Pancreas (tissue), 10 donors: ENCODE measurements at regions not wholly inside any gene's neighbourhood (a gene's known extent, or its start where the extent isn't known, plus 50 kb on each side); places are given as distances from the start of the nearest gene placed in this dataset.

Experiments
- ATAC-seq, 4 donors: fragments of 200-7000 bp; cut with Tn5 transposase; one replicate each; pipeline versions ENCODE4 v1.8.0 to v1.9.1; 2020; ENCODE audit warnings: mild to moderate bottlenecking in 4 of 4, moderate library complexity in 4 of 4
- DNase-seq, 6 donors: peaks; one replicate each; pipeline ENCODE4 v3.0.0-alpha.2; 2020
- FAIRE-seq: peaks from 2 replicates; lab custom pipeline; 2012; peaks lifted over from hg19 to GRCh38; lab: Jason Lieb, UNC
- H3K27ac ChIP-seq, 4 donors: fragments of 200-600 bp; sonication (generic); 1 replicate in 3 of 4; 2 replicates in 1 of 4; pipeline versions ENCODE4 v1.5.0 to v1.8.0; 2020
- H3K27me3 ChIP-seq, 4 donors: fragments of 200-600 bp; one replicate each; pipeline ENCODE4 v1.8.0; 2021
- H3K36me3 ChIP-seq, 3 donors: fragments of 200-600 bp; sonication (generic) in 1 of 3; one replicate each; pipeline versions ENCODE4 v1.5.0 to v1.8.0; 2020 to 2021
- H3K4me1 ChIP-seq, 3 donors: fragments of 200-600 bp; one replicate each; pipeline ENCODE4 v1.8.0; 2021
- H3K4me3 ChIP-seq, 4 donors: fragments of 200-600 bp; sonication (generic) in 2 of 4; one replicate each; pipeline versions ENCODE4 v1.5.0 to v1.8.0; 2020 to 2021
- H3K9me3 ChIP-seq, 4 donors: fragments of 200-600 bp; one replicate each; pipeline ENCODE4 v1.8.0; 2021
- WGBS, 2 donors: extraction: QIAGEN DNeasy Blood & Tissue Kit; methylation state at CpG; one replicate each; pipeline ENCODE4 v1.1.7; 2013; 5-methylcytosine and 5-hydroxymethylcytosine counted together
- intact Hi-C, 3 donors: fragments of 100-400 bp; cut with DNase I; formaldehyde crosslinking; loops; one replicate each; pipeline versions ENCODE4 v1.11.1 to v1.14.2; 2022
- TF ChIP-seq, protein P1 (sequence below), 4 donors: fragments of 200-600 bp; sonication (generic) in 3 of 4; IDR thresholded peaks; one replicate each; pipeline versions ENCODE4 v1.5.0 to v1.8.0; 2021; ENCODE audit warnings: antibody characterized with exemption in 4 of 4
- donor health status: healthy with polysubstance abuse.
- donor health status: DM: no; HTN: no; CAD: no; lungs with moderate emphysema.
- donor health status: DM: no; HTN: no; CAD: no.
- donor health status: control.
- donor health status: control.
- donor health status: Bipolar disorder and iron deficiency.
- donor health status: DM: yes; HTN: yes; CAD: no.
- donor health status: DM: no; HTN: no; CAD: no.
- donor health status: DM: no; HTN: no; CAD: no.
- donor health status: DM: yes; HTN: yes; CAD: no.

- no peak overlapping the region for H3K27ac ChIP-seq
- H3K36me3 ChIP-seq, result no peaks in the 10 kb centered on the region
- no peak overlapping the region for H3K4me3 ChIP-seq
- intact Hi-C loops, result no loop called here
- no peak for ATAC-seq
- H3K9me3 ChIP-seq, result no peaks in the 10 kb centered on the region
- WGBS, 2 donors, result 87 to 95% methylated on average over 1 of the region's 1 CpG
- TF ChIP-seq, protein P1, sequence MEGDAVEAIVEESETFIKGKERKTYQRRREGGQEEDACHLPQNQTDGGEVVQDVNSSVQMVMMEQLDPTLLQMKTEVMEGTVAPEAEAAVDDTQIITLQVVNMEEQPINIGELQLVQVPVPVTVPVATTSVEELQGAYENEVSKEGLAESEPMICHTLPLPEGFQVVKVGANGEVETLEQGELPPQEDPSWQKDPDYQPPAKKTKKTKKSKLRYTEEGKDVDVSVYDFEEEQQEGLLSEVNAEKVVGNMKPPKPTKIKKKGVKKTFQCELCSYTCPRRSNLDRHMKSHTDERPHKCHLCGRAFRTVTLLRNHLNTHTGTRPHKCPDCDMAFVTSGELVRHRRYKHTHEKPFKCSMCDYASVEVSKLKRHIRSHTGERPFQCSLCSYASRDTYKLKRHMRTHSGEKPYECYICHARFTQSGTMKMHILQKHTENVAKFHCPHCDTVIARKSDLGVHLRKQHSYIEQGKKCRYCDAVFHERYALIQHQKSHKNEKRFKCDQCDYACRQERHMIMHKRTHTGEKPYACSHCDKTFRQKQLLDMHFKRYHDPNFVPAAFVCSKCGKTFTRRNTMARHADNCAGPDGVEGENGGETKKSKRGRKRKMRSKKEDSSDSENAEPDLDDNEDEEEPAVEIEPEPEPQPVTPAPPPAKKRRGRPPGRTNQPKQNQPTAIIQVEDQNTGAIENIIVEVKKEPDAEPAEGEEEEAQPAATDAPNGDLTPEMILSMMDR (IDR thresholded peaks at IDR 0.05), result no peak
- H3K4me1 ChIP-seq, result peaks cover 0 to 4% (median 0%) of the 10 kb centered on the region in 3 donors
- no peak for DNase-seq
- no peak for FAIRE-seq
- H3K27me3 ChIP-seq, result no peaks in the 10 kb centered on the region
These were observed 55.0 kb upstream of the ARHGAP32 start for GRCh38 chr11:129247135-129247534.

DNA sequence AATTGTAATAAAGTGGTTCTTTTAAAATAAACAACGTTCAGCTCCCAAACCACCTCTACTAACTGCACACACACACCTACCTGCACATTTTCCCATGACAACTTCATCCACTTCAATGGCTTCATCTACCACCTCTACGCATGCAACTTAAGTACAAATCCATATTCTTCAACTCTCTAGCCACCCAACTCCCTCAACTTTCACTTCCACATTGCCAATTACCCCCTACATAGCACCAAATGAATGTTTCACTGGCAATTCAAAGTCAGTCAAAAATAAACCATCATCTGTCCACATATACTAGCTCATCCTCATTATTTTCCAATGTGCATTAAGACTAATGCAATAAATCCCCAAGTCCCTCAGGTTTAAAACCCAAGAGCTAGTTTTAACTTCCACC lies 50.7 kb upstream of the ARHGAP32 start:
- intact Hi-C loops, result no loop called here

More for the DNA sequence above, 50.7 kb upstream of the ARHGAP32 start:
- Histone ChIP-seq H3K27me3 (no peaks in the 10 kb centered on the region), H3K4me3 (no peak overlapping the region), H3K36me3 (no peaks in the 10 kb centered on the region), H3K4me1 (peaks cover 0 to 12% (median 0%) of the 10 kb centered on the region in 3 donors), H3K27ac (no peak overlapping the region), H3K9me3 (no peaks in the 10 kb centered on the region)
- TF ChIP-seq, protein P1 (IDR thresholded peaks at IDR 0.05), result no peak
- ATAC-seq, result no peak
- 90% methylated on average over 2 of the region's 2 CpGs for WGBS, 2 donors
- no peak for DNase-seq
- no peak for FAIRE-seq
